Hepatocyte (in vitro differentiated cells): ENCODE measurements at regions not wholly inside any gene's neighbourhood (a gene's known extent, or its start where the extent isn't known, plus 50 kb on each side); places are given as distances from the start of the nearest gene placed in this dataset.
"Not testable (repeated sequence)": the region's sequence is repeated elsewhere in the genome, so short reads cannot be mapped to it uniquely, and the experiment has no call there.

ENCODE experiments used
- DNase-seq: peaks from one replicate; pipeline ENCODE4 v3.0.0-alpha.2; 2016; ENCODE audit warnings: low spot score
- H2AFZ ChIP-seq: fragments of 200-600 bp; sonication (generic); 2 replicates; pipeline ENCODE4 v1.6.0; 2016; ENCODE audit warnings: antibody characterized with exemption, mild to moderate bottlenecking
- H3K27ac ChIP-seq: fragments of 200-600 bp; sonication (generic); 2 replicates; pipeline ENCODE4 v1.5.1; 2016; ENCODE audit warnings: mild to moderate bottlenecking
- H3K27me3 ChIP-seq: fragments of 200-600 bp; sonication (generic); 2 replicates; pipeline ENCODE4 v1.6.1; 2016
- H3K36me3 ChIP-seq: fragments of 200-600 bp; sonication (generic); replicated peaks from 2 replicates; pipeline ENCODE4 v1.5.1; 2016; ENCODE audit warnings: low read depth; ENCODE audit not compliant: insufficient read depth
- H3K4me1 ChIP-seq: fragments of 200-600 bp; sonication (generic); 2 replicates; pipeline ENCODE4 v1.5.1; 2016; ENCODE audit warnings: mild to moderate bottlenecking, moderate library complexity; ENCODE audit not compliant: insufficient read depth
- H3K4me2 ChIP-seq: fragments of 200-600 bp; sonication (generic); 2 replicates; pipeline ENCODE4 v1.6.0; 2016
- H3K4me3 ChIP-seq: fragments of 200-600 bp; sonication (generic); 2 replicates; pipeline ENCODE4 v1.5.1; 2016; ENCODE audit warnings: mild to moderate bottlenecking
- H3K79me2 ChIP-seq: fragments of 200-600 bp; sonication (generic); 2 replicates; pipeline ENCODE4 v1.6.0; 2017; ENCODE audit warnings: mild to moderate bottlenecking
- H3K9me2 ChIP-seq: fragments of 200-600 bp; sonication (generic); replicated peaks from 2 replicates; pipeline ENCODE4 v1.6.0; 2017; ENCODE audit warnings: mild to moderate bottlenecking; ENCODE audit not compliant: insufficient read depth
- H3K9me3 ChIP-seq: fragments of 200-600 bp; sonication (generic); 2 replicates; pipeline ENCODE4 v1.5.1; 2016; ENCODE audit warnings: low read depth, mild to moderate bottlenecking
- H4K20me1 ChIP-seq: fragments of 200-600 bp; sonication (generic); 2 replicates; pipeline ENCODE4 v1.6.0; 2016; ENCODE audit warnings: mild to moderate bottlenecking; ENCODE audit not compliant: insufficient read depth, poor library complexity, severe bottlenecking
- CTCF ChIP-seq: fragments of 200-600 bp; sonication (generic); IDR thresholded peaks from 2 replicates; pipeline ENCODE4 v1.5.1; 2016; ENCODE audit warnings: antibody characterized with exemption, mild to moderate bottlenecking; ENCODE audit not compliant: poor library complexity
- EZH2 ChIP-seq: fragments of 200-600 bp; sonication (generic); IDR thresholded peaks from 2 replicates; pipeline ENCODE4 v1.6.1; 2016; ENCODE audit warnings: antibody characterized with exemption, mild to moderate bottlenecking, borderline replicate concordance
- EZH2phosphoT487 ChIP-seq: fragments of 200-600 bp; sonication (generic); IDR thresholded peaks from one replicate; pipeline ENCODE4 v1.6.1; 2018; ENCODE audit warnings: antibody characterized with exemption, mild to moderate bottlenecking, low read depth, moderate library complexity; ENCODE audit not compliant: unreplicated experiment, severe bottlenecking
- WGBS: methylation state at CpG from one replicate; pipeline ENCODE4 v1.1.6; 2016; ENCODE audit warnings: low lambda C conversion rate; ENCODE audit errors: missing lambda C conversion rate; 5-methylcytosine and 5-hydroxymethylcytosine counted together

- H3K4me1 ChIP-seq = no peaks in the 10 kb centered on the region
- 91% methylated on average over 5 of the region's 5 CpGs for WGBS
- DNase-seq = no peak
- H3K4me3 ChIP-seq = no peak overlapping the region
- H3K79me2 ChIP-seq = no peaks in the 10 kb centered on the region
- TF ChIP-seq CTCF (no peak), EZH2phosphoT487 (no peak), EZH2 (no peak)
- no peak overlapping the region for H3K4me2 ChIP-seq
- H3K9me3 ChIP-seq = no peaks in the 10 kb centered on the region
- H2AFZ ChIP-seq = no peak overlapping the region
- H4K20me1 ChIP-seq = no peaks in the 10 kb centered on the region
- H3K27me3 ChIP-seq = no peaks in the 10 kb centered on the region
- no peaks in the 10 kb centered on the region for H3K36me3 ChIP-seq
- H3K27ac ChIP-seq = no peak overlapping the region
- H3K9me2 ChIP-seq = no peaks in the 10 kb centered on the region
Observed at GRCh38 chr5:68862560-68862959, 231.3 kb upstream of the SLC30A5 start.

- not testable (repeated sequence) for DNase-seq, H3K4me1 ChIP-seq, H2AFZ ChIP-seq, H3K27me3 ChIP-seq, H4K20me1 ChIP-seq, H3K79me2 ChIP-seq, H3K36me3 ChIP-seq, H3K9me2 ChIP-seq, H3K4me2 ChIP-seq, H3K4me3 ChIP-seq, H3K9me3 ChIP-seq, H3K27ac ChIP-seq
- 91% methylated on average over 11 of the region's 11 CpGs for WGBS
Observed at GRCh38 chr5:68865192-68865591, 228.6 kb upstream of the SLC30A5 start.

GRCh38 chr5:68872088-68872839 is 221.6 kb upstream of the SLC30A5 start:
- H3K4me2 ChIP-seq = no peak overlapping the region
- TF ChIP-seq CTCF = no peak
- no peak for TF ChIP-seq EZH2phosphoT487
- TF ChIP-seq EZH2 = no peak
- H4K20me1 ChIP-seq = no peaks in the 10 kb centered on the region
- H3K79me2 ChIP-seq = no peaks in the 10 kb centered on the region
- H3K9me3 ChIP-seq = no peaks in the 10 kb centered on the region
- H3K4me3 ChIP-seq = no peak overlapping the region
- H3K36me3 ChIP-seq = no peaks in the 10 kb centered on the region
- no peaks in the 10 kb centered on the region for H3K9me2 ChIP-seq
- H3K27ac ChIP-seq = no peak overlapping the region
- no peaks in the 10 kb centered on the region for H3K27me3 ChIP-seq
- 50% methylated on average over 6 of the region's 6 CpGs for WGBS
- no peaks in the 10 kb centered on the region for H3K4me1 ChIP-seq
- no peak for DNase-seq
- H2AFZ ChIP-seq = peak overlapping the region; percentile 31

GRCh38 chr5:68873198-68873597 is 220.6 kb upstream of the SLC30A5 start:
- H3K4me1 ChIP-seq = no peaks in the 10 kb centered on the region
- no peak for TF ChIP-seq CTCF
- TF ChIP-seq EZH2 = no peak
- TF ChIP-seq EZH2phosphoT487 = no peak
- WGBS = 61% methylated on average over 4 of the region's 4 CpGs

More at GRCh38 chr5:68873198-68873597, 220.6 kb upstream of the SLC30A5 start:
- H2AFZ ChIP-seq = no peak overlapping the region
- H3K9me2 ChIP-seq = no peaks in the 10 kb centered on the region
- no peaks in the 10 kb centered on the region for H3K36me3 ChIP-seq
- H3K79me2 ChIP-seq = no peaks in the 10 kb centered on the region
- no peaks in the 10 kb centered on the region for H4K20me1 ChIP-seq
- H3K27ac ChIP-seq = no peak overlapping the region
- H3K27me3 ChIP-seq = no peaks in the 10 kb centered on the region
- H3K4me3 ChIP-seq = no peak overlapping the region
- H3K4me2 ChIP-seq = no peak overlapping the region
- DNase-seq = no peak
- no peaks in the 10 kb centered on the region for H3K9me3 ChIP-seq
